ENCODE measurements at regions not wholly inside any gene's neighbourhood (a gene's known extent, or its start where the extent isn't known, plus 50 kb on each side); places are given as distances from the start of the nearest gene placed in this dataset.

GRCh38 chr6:68094070-68094469 lies 541.0 kb upstream of the ADGRB3 start:
- no peak for TF ChIP-seq ZNF121 (tag by site-specific recombination; IDR thresholded peaks at IDR 0.05)
- no peak for TF ChIP-seq ZBTB1 (tag by site-specific recombination; IDR thresholded peaks at IDR 0.05)
- TF ChIP-seq YY1 (tag by site-specific recombination; IDR thresholded peaks at IDR 0.05) = no peak

All from HEK293 (cell line).